ENCODE measurements at regions not wholly inside any gene's neighbourhood (a gene's known extent, or its start where the extent isn't known, plus 50 kb on each side); places are given as distances from the start of the nearest gene placed in this dataset.

- ATAC-seq (no peak), DNase-seq (no peak)
- intact Hi-C loops (cut with DNase I, micrococcal nuclease), result no loop called here
These were observed 56.3 kb upstream of the TMCO5A start for GRCh38 chr15:37877851-37878741.

- DNase-seq (no peak), ATAC-seq (peak; percentile 39)
- intact Hi-C loops (cut with DNase I, micrococcal nuclease), result no loop called here
These were observed 54.2 kb upstream of the TMCO5A start for GRCh38 chr15:37880009-37880834.

- intact Hi-C loops (cut with DNase I, micrococcal nuclease), result no loop called here
- DNase-seq (no peak), ATAC-seq (no peak)
These were observed 53.6 kb upstream of the TMCO5A start for GRCh38 chr15:37880835-37881153.

- intact Hi-C loops (cut with DNase I, micrococcal nuclease), result no loop called here
- ATAC-seq (no peak), DNase-seq (no peak)
These were observed 53.0 kb upstream of the TMCO5A start for GRCh38 chr15:37881237-37882013.

GRCh38 chr15:37882640-37883039 is 51.8 kb upstream of the TMCO5A start:
- DNase-seq (no peak), ATAC-seq (no peak)
- intact Hi-C loops (cut with DNase I, micrococcal nuclease), result no loop called here

Measured in left colon (tissue), 2 donors.